Neural cell (in vitro differentiated cells): ENCODE measurements at regions not wholly inside any gene's neighbourhood (a gene's known extent, or its start where the extent isn't known, plus 50 kb on each side); places are given as distances from the start of the nearest gene placed in this dataset.

ENCODE experiments used
- H2AFZ ChIP-seq: fragments of 200-600, 300-800 bp; sonication (generic), shearing (Covaris generic); 2 replicates; pipeline ENCODE4 v1.6.0; 2014; ENCODE audit warnings: low read depth, mild to moderate bottlenecking, antibody characterized with exemption, low read length, moderate library complexity
- H3F3A ChIP-seq: fragments of 200-600 bp; shearing (Covaris generic); 2 replicates; pipeline ENCODE4 v1.6.1; 2016; ENCODE audit warnings: mild to moderate bottlenecking, moderate library complexity, mixed read lengths, antibody characterized with exemption, low read length; ENCODE audit not compliant: insufficient read depth, poor library complexity, severe bottlenecking
- H3K27ac ChIP-seq: fragments of 200-600, 300-800 bp; sonication (generic), shearing (Covaris generic); 2 replicates; pipeline ENCODE4 v1.5.1; 2014; ENCODE audit warnings: mild to moderate bottlenecking, low read length, moderate library complexity
- H3K27me3 ChIP-seq: fragments of 300-800, 200-600 bp; sonication (generic), shearing (Covaris generic); 2 replicates; pipeline ENCODE4 v1.6.0; 2014; ENCODE audit warnings: mild to moderate bottlenecking, low read depth, low read length, moderate library complexity; ENCODE audit not compliant: insufficient read depth
- H3K36me3 ChIP-seq: fragments of 300-800, 200-600 bp; sonication (generic), shearing (Covaris generic); 2 replicates; pipeline ENCODE4 v1.5.1; 2014; ENCODE audit warnings: mild to moderate bottlenecking, antibody characterized with exemption, low read length, moderate library complexity; ENCODE audit not compliant: insufficient read depth
- H3K4me2 ChIP-seq: fragments of 300-800, 200-600 bp; sonication (generic), shearing (Covaris generic); 2 replicates; pipeline ENCODE4 v1.6.0; 2014; ENCODE audit warnings: mild to moderate bottlenecking, low read length
- H3K4me3 ChIP-seq: fragments of 300-800, 200-600 bp; sonication (generic), shearing (Covaris generic); 2 replicates; pipeline ENCODE4 v1.5.1; 2014; ENCODE audit warnings: mild to moderate bottlenecking, low read length, moderate library complexity
- H3K79me2 ChIP-seq: fragments of 200-600 bp; shearing (Covaris generic); replicated peaks from 2 replicates; pipeline ENCODE4 v1.6.0; 2014; ENCODE audit warnings: mild to moderate bottlenecking, low read length, moderate library complexity; ENCODE audit not compliant: insufficient read depth
- H3K9ac ChIP-seq: fragments of 300-800, 200-600 bp; sonication (generic), shearing (Covaris generic); 2 replicates; pipeline ENCODE4 v1.6.1; 2016; ENCODE audit warnings: mild to moderate bottlenecking, low read length, mixed read lengths
- H3K9me2 ChIP-seq: fragments of 200-600 bp; shearing (Covaris generic); 2 replicates; pipeline ENCODE4 v1.6.1; 2016; ENCODE audit warnings: mild to moderate bottlenecking, low read length, mixed read lengths; ENCODE audit not compliant: insufficient read depth
- H3K9me3 ChIP-seq: fragments of 200-600, 300-800 bp; sonication (generic), shearing (Covaris generic); 2 replicates; pipeline ENCODE4 v1.6.1; 2016; ENCODE audit warnings: mild to moderate bottlenecking, mixed run types, low read length, moderate library complexity, mixed read lengths
- H4K20me1 ChIP-seq: fragments of 200-600 bp; shearing (Covaris generic); 2 replicates; pipeline ENCODE4 v1.6.1; 2016; ENCODE audit warnings: mild to moderate bottlenecking, mixed run types; ENCODE audit not compliant: insufficient read depth
- EP300 ChIP-seq: fragments of 450-650 bp; conservative IDR thresholded peaks from 2 replicates; pipeline ENCODE4 v1.6.1; 2014; ENCODE audit warnings: antibody characterized with exemption, mild to moderate bottlenecking, moderate library complexity; ENCODE audit not compliant: poor library complexity, severe bottlenecking
- EZH2 ChIP-seq: fragments of 200-600, 300-800 bp; shearing (Covaris generic), sonication (generic); IDR thresholded peaks from 2 replicates; pipeline ENCODE4 v1.6.1; 2014; ENCODE audit warnings: antibody characterized with exemption, low read length, borderline replicate concordance, mild to moderate bottlenecking; ENCODE audit not compliant: insufficient read depth, poor library complexity, severe bottlenecking
- MXI1 ChIP-seq: fragments of 450-650 bp; conservative IDR thresholded peaks from 2 replicates; pipeline ENCODE4 v1.6.1; 2014; ENCODE audit warnings: antibody characterized with exemption, mild to moderate bottlenecking; ENCODE audit not compliant: poor library complexity, severe bottlenecking
- POLR2AphosphoS5 ChIP-seq: IDR thresholded peaks from 2 replicates; pipeline ENCODE4 v1.6.1; 2012
- RAD21 ChIP-seq: fragments of 450-650 bp; conservative IDR thresholded peaks from 2 replicates; pipeline ENCODE4 v1.6.1; 2014; ENCODE audit warnings: antibody characterized with exemption, mild to moderate bottlenecking, moderate library complexity
- REST ChIP-seq: IDR thresholded peaks from 2 replicates; pipeline ENCODE4 v1.6.1; 2012; ENCODE audit warnings: borderline replicate concordance
- SMC3 ChIP-seq: fragments of 450-650 bp; conservative IDR thresholded peaks from 2 replicates; pipeline ENCODE4 v1.6.1; 2014; ENCODE audit warnings: antibody characterized with exemption, mild to moderate bottlenecking, moderate library complexity; ENCODE audit not compliant: poor library complexity
- TAF1 ChIP-seq: IDR thresholded peaks from 2 replicates; pipeline ENCODE4 v1.6.1; 2012; ENCODE audit warnings: low read depth
- TF ChIP-seq, protein P1 (sequence below): fragments of 450-650 bp; IDR thresholded peaks from 2 replicates; pipeline ENCODE4 v1.5.1; 2014; ENCODE audit warnings: antibody characterized with exemption, mild to moderate bottlenecking, moderate library complexity; ENCODE audit not compliant: poor library complexity, severe bottlenecking

- TF ChIP-seq, protein P1, sequence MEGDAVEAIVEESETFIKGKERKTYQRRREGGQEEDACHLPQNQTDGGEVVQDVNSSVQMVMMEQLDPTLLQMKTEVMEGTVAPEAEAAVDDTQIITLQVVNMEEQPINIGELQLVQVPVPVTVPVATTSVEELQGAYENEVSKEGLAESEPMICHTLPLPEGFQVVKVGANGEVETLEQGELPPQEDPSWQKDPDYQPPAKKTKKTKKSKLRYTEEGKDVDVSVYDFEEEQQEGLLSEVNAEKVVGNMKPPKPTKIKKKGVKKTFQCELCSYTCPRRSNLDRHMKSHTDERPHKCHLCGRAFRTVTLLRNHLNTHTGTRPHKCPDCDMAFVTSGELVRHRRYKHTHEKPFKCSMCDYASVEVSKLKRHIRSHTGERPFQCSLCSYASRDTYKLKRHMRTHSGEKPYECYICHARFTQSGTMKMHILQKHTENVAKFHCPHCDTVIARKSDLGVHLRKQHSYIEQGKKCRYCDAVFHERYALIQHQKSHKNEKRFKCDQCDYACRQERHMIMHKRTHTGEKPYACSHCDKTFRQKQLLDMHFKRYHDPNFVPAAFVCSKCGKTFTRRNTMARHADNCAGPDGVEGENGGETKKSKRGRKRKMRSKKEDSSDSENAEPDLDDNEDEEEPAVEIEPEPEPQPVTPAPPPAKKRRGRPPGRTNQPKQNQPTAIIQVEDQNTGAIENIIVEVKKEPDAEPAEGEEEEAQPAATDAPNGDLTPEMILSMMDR, result no peak
- no peak for TF ChIP-seq EZH2
- TF ChIP-seq MXI1, result no peak
- TF ChIP-seq TAF1, result no peak
- no peak for TF ChIP-seq REST
- no peak for TF ChIP-seq EP300
- TF ChIP-seq SMC3, result no peak
- no peak for TF ChIP-seq POLR2AphosphoS5
- no peak for TF ChIP-seq RAD21
- Histone ChIP-seq H3K9ac (no peak overlapping the region), H2AFZ (no peak overlapping the region), H4K20me1 (no peaks in the 10 kb centered on the region), H3K79me2 (no peaks in the 10 kb centered on the region), H3K36me3 (no peaks in the 10 kb centered on the region), H3K9me3 (no peaks in the 10 kb centered on the region), H3F3A (no peaks in the 10 kb centered on the region), H3K27ac (no peak overlapping the region), H3K27me3 (no peaks in the 10 kb centered on the region), H3K4me2 (no peak overlapping the region), H3K4me3 (no peak overlapping the region), H3K9me2 (no peaks in the 10 kb centered on the region)
These were observed 78.5 kb upstream of the BCL6 start for GRCh38 chr3:187823746-187824145.

- Histone ChIP-seq H3K27ac (no peak overlapping the region), H3F3A (no peaks in the 10 kb centered on the region), H3K4me3 (no peak overlapping the region), H2AFZ (no peak overlapping the region), H3K4me2 (no peak overlapping the region), H3K27me3 (no peaks in the 10 kb centered on the region), H3K9ac (no peak overlapping the region), H3K36me3 (no peaks in the 10 kb centered on the region), H3K9me2 (no peaks in the 10 kb centered on the region), H3K9me3 (no peaks in the 10 kb centered on the region), H3K79me2 (no peaks in the 10 kb centered on the region), H4K20me1 (no peaks in the 10 kb centered on the region)
- no peak for TF ChIP-seq SMC3
- TF ChIP-seq REST, result no peak
- no peak for TF ChIP-seq EP300
- TF ChIP-seq RAD21, result no peak
- TF ChIP-seq, protein P1, result no peak
- no peak for TF ChIP-seq MXI1
- no peak for TF ChIP-seq EZH2
- TF ChIP-seq POLR2AphosphoS5, result no peak
- no peak for TF ChIP-seq TAF1
These were observed 82.5 kb upstream of the BCL6 start for GRCh38 chr3:187827723-187828122.
